ENCODE measurements at regions not wholly inside any gene's neighbourhood (a gene's known extent, or its start where the extent isn't known, plus 50 kb on each side); places are given as distances from the start of the nearest gene placed in this dataset.

DNA sequence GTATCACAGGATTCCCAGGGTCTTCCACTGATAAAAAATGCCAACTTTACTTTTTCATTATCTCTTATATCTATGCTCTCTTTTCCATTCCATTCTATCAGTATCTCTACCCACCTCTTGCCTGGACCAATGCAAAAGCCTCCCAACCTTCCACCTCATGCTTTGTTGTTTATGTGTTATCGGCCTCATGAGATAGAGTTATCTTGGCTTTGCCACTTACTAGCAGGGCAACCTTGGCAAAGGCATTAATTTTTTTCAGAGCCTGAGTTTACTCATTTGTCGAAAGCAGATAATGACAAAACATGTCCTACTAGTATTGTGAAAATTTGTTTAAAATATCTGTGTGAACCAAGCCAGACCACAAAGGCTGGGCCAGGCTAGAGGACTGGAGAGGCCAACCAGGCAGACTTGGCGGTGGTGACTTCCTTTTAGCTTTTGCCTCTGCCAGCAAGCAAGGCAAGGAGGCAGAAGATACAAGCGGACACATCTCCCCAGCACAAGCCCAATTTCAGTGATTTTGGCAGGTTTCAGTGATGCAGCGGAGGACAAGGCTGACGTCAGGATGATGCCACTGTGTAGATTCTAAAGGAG lies 106.9 kb downstream of the ADAMTS15 start:
- no peak for TF ChIP-seq ZNF384 (IDR thresholded peaks at IDR 0.05)
- no peak for TF ChIP-seq FOXA1 (IDR thresholded peaks at IDR 0.05)
- TF ChIP-seq, protein P1, sequence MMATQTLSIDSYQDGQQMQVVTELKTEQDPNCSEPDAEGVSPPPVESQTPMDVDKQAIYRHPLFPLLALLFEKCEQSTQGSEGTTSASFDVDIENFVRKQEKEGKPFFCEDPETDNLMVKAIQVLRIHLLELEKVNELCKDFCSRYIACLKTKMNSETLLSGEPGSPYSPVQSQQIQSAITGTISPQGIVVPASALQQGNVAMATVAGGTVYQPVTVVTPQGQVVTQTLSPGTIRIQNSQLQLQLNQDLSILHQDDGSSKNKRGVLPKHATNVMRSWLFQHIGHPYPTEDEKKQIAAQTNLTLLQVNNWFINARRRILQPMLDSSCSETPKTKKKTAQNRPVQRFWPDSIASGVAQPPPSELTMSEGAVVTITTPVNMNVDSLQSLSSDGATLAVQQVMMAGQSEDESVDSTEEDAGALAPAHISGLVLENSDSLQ (IDR thresholded peaks at IDR 0.05), result no peak
- no peak for TF ChIP-seq FOXK2 (IDR thresholded peaks at IDR 0.05)
- no peak for TF ChIP-seq HDGF (IDR thresholded peaks at IDR 0.05; ENCODE audit: borderline replicate concordance)
- no peak for TF ChIP-seq FOXM1 (IDR thresholded peaks at IDR 0.05; ENCODE audit: borderline replicate concordance)
- TF ChIP-seq BHLHE40 (IDR thresholded peaks at IDR 0.05; ENCODE audit: borderline replicate concordance), result no peak
- no peak for TF ChIP-seq SUZ12 (IDR thresholded peaks at IDR 0.05)
- no peak for TF ChIP-seq TARDBP (IDR thresholded peaks at IDR 0.05)
- no peak for TF ChIP-seq ELF4 (IDR thresholded peaks at IDR 0.05)
- TF ChIP-seq SP1 (IDR thresholded peaks at IDR 0.05), result no peak
- no peak for TF ChIP-seq NFRKB (IDR thresholded peaks at IDR 0.05)
- TF ChIP-seq LEF1 (IDR thresholded peaks at IDR 0.05; ENCODE audit: borderline replicate concordance), result no peak
- no peak for TF ChIP-seq CTBP1 (IDR thresholded peaks at IDR 0.05; ENCODE audit: borderline replicate concordance)

All from HEK293T (cell line).